ENCODE measurements at regions not wholly inside any gene's neighbourhood (a gene's known extent, or its start where the extent isn't known, plus 50 kb on each side); places are given as distances from the start of the nearest gene placed in this dataset.

- TF ChIP-seq MYC (IDR thresholded peaks at IDR 0.05; ENCODE audit: low read depth, low read length) (no peak), POLR2A (IDR thresholded peaks at IDR 0.05; ENCODE audit: extremely low read depth, insufficient read length) (no peak)
- TF ChIP-seq, protein P1, sequence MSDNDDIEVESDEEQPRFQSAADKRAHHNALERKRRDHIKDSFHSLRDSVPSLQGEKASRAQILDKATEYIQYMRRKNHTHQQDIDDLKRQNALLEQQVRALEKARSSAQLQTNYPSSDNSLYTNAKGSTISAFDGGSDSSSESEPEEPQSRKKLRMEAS (IDR thresholded peaks at IDR 0.05; ENCODE audit: low read depth, low read length) = no peak
- TF ChIP-seq, protein P2, sequence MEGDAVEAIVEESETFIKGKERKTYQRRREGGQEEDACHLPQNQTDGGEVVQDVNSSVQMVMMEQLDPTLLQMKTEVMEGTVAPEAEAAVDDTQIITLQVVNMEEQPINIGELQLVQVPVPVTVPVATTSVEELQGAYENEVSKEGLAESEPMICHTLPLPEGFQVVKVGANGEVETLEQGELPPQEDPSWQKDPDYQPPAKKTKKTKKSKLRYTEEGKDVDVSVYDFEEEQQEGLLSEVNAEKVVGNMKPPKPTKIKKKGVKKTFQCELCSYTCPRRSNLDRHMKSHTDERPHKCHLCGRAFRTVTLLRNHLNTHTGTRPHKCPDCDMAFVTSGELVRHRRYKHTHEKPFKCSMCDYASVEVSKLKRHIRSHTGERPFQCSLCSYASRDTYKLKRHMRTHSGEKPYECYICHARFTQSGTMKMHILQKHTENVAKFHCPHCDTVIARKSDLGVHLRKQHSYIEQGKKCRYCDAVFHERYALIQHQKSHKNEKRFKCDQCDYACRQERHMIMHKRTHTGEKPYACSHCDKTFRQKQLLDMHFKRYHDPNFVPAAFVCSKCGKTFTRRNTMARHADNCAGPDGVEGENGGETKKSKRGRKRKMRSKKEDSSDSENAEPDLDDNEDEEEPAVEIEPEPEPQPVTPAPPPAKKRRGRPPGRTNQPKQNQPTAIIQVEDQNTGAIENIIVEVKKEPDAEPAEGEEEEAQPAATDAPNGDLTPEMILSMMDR (IDR thresholded peaks at IDR 0.05; ENCODE audit: low read depth, low read length) = no peak
- DNase-seq (ENCODE audit: low read depth) = no peak
- H3K4me3 ChIP-seq (ENCODE audit: low read depth, low read length) = no peak overlapping the region
Observed at GRCh38 chr11:45394294-45395085, 108.3 kb upstream of the SYT13 start.

GRCh38 chr11:45393826-45394225 lies 107.7 kb upstream of the SYT13 start:
- no peak overlapping the region for H3K4me3 ChIP-seq (ENCODE audit: low read depth, low read length)
- TF ChIP-seq, protein P1 (IDR thresholded peaks at IDR 0.05; ENCODE audit: low read depth, low read length) = no peak
- no peak for TF ChIP-seq MYC (IDR thresholded peaks at IDR 0.05; ENCODE audit: low read depth, low read length)
- no peak for TF ChIP-seq POLR2A (IDR thresholded peaks at IDR 0.05; ENCODE audit: extremely low read depth, insufficient read length)
- TF ChIP-seq, protein P2 (IDR thresholded peaks at IDR 0.05; ENCODE audit: low read depth, low read length) = no peak
- no peak for DNase-seq (ENCODE audit: low read depth)

DNA sequence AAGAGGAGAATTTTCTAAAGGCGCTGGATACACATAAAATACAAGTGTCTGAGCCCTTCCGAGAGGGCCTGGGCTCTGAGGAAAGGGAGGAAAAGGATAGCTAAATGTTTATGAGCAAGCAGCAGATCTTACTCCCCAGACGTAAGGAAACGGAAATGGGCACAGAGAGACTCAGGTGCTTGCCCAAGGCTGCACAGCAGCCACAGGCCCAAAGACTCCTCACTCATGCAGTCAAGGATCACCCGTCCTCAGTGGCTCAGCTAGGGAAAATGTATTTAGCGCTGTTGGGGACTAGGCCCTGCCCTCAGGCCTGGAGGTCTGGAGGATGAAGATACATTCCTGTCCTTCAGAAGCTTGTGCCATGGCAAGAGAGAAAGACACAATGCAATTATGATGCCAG lies 107.2 kb upstream of the SYT13 start:
- no peak for DNase-seq (ENCODE audit: low read depth)

GRCh38 chr11:45392591-45393091 lies 106.5 kb upstream of the SYT13 start:
- DNase-seq (ENCODE audit: low read depth) = no peak
- H3K4me3 ChIP-seq (ENCODE audit: low read depth, low read length) = no peak overlapping the region
- TF ChIP-seq POLR2A (IDR thresholded peaks at IDR 0.05; ENCODE audit: extremely low read depth, insufficient read length) = no peak
- TF ChIP-seq, protein P1 (IDR thresholded peaks at IDR 0.05; ENCODE audit: low read depth, low read length) = no peak
- TF ChIP-seq, protein P2 (IDR thresholded peaks at IDR 0.05; ENCODE audit: low read depth, low read length) = no peak
- TF ChIP-seq MYC (IDR thresholded peaks at IDR 0.05; ENCODE audit: low read depth, low read length) = no peak

More for the DNA sequence above, 107.2 kb upstream of the SYT13 start:
- TF ChIP-seq POLR2A (IDR thresholded peaks at IDR 0.05; ENCODE audit: extremely low read depth, insufficient read length) = no peak
- TF ChIP-seq, protein P1 (IDR thresholded peaks at IDR 0.05; ENCODE audit: low read depth, low read length) = no peak
- no peak for TF ChIP-seq MYC (IDR thresholded peaks at IDR 0.05; ENCODE audit: low read depth, low read length)
- TF ChIP-seq, protein P2 (IDR thresholded peaks at IDR 0.05; ENCODE audit: low read depth, low read length) = no peak
- H3K4me3 ChIP-seq (ENCODE audit: low read depth, low read length) = no peak overlapping the region

DNA sequence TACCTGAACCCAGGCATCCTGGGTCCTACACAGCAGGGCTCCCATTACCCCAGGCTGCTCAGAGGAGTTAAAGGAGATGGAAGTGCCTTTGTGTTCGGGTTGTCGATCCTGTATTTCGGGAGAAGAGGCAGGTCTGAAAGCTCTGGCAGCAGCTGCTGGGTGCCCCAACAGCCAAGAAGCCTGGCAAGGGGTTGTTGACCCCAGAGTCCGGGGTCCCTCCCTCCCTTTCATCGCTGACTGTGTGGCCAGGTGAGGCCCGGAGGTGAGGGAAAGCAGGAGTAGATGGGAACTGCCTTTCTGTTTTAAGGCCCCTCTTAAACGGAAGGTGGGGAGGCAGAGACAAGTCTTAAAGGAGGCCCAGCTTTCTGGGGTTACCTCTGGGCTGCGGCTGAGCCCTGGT lies 106.0 kb upstream of the SYT13 start:
- H3K4me3 ChIP-seq (ENCODE audit: low read depth, low read length) = no peak overlapping the region
- no peak for DNase-seq (ENCODE audit: low read depth)

More for the DNA sequence above, 106.0 kb upstream of the SYT13 start:
- TF ChIP-seq, protein P2 (IDR thresholded peaks at IDR 0.05; ENCODE audit: low read depth, low read length) = no peak
- no peak for TF ChIP-seq MYC (IDR thresholded peaks at IDR 0.05; ENCODE audit: low read depth, low read length)
